ENCODE measurements at regions not wholly inside any gene's neighbourhood (a gene's known extent, or its start where the extent isn't known, plus 50 kb on each side); places are given as distances from the start of the nearest gene placed in this dataset.

DNA sequence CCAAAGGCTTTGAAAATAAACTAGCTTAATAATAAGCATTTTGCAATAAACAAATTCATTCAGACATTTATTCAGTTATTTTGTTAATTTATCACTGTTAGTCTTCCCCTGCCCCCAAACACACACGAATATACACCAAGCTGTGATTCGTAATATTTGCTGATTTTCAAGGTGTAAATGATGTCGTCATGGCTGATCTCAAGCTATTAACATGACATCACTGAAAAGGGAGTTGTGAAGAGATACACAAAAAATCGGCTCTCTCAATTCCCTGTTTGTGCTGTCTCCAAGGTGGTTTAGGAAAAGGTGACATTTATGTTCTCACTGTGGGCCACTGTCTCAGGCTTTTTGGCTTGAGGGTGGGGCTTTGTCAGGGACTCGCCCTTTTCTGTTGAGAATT lies 413.3 kb downstream of the CDH9 start:
- H3K27me3 Mint-ChIP-seq = no peaks in the 10 kb centered on the region
- no peak overlapping the region for H3K4me3 Mint-ChIP-seq
- ATAC-seq (no peak), DNase-seq (no peak)
- H3K9me3 Mint-ChIP-seq = no peaks in the 10 kb centered on the region
- no peaks in the 10 kb centered on the region for H3K4me1 Mint-ChIP-seq
- H3K27ac Mint-ChIP-seq = no peak overlapping the region

DNA sequence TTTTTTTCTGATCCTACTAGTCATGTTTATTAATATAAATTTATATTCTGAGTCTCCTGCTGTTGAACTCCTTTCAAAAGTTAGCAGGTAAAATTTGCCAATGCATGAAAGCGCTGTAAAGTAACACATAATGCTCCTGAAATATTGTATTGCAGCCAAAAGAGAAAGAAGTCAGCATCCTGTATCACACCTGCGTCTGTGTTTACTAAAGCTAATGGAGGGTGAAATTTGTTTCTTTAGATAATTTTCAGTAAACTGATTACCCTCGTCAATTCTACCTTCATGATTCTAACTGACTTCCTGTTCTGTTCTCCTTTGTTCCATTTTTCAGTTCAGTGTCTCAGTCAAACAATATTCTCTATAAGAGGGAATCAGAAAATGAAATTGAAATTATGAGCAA lies 415.4 kb downstream of the CDH9 start:
- no peaks in the 10 kb centered on the region for H3K9me3 Mint-ChIP-seq
- no peak overlapping the region for H3K27ac Mint-ChIP-seq
- no peaks in the 10 kb centered on the region for H3K27me3 Mint-ChIP-seq
- no peak for ATAC-seq
- H3K4me1 Mint-ChIP-seq = no peaks in the 10 kb centered on the region
- no peak for DNase-seq
- H3K4me3 Mint-ChIP-seq = no peak overlapping the region

DNA sequence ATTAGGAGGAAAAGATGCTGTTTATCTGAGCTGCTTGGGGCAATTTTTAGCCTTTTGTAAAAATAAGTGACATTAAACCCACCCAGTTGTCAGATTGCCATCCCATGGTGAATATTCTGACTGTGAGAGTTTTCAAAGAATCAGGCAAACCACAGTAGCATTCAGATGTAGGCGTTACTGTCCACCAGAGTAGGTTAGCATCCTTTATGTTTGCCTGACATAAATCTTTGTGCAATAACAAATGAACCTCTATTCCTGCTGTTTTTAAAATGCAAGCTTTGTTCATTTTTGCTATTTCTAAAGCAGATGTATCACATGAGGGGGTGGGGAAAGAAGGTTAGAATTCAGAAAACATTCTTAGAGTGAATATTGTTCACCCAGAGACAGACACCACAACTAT lies 427.8 kb downstream of the CDH9 start:
- Mint-ChIP-seq H3K9me3 (peaks cover 8 to 18% of the 10 kb centered on the region in 2 donors), H3K4me1 (no peaks in the 10 kb centered on the region), H3K27me3 (no peaks in the 10 kb centered on the region), H3K4me3 (no peak overlapping the region), H3K27ac (no peak overlapping the region)
- no peak for DNase-seq
- no peak for ATAC-seq

GRCh38 chr5:26601563-26601962 lies 436.8 kb downstream of the CDH9 start:
- H3K4me3 Mint-ChIP-seq = no peak overlapping the region
- no peak for ATAC-seq
- no peak for DNase-seq
- no peaks in the 10 kb centered on the region for H3K4me1 Mint-ChIP-seq
- H3K27me3 Mint-ChIP-seq = no peaks in the 10 kb centered on the region
- H3K9me3 Mint-ChIP-seq = peaks cover 0 to 13% of the 10 kb centered on the region in 2 donors
- no peak overlapping the region for H3K27ac Mint-ChIP-seq

GRCh38 chr5:26582350-26583045 lies 455.9 kb downstream of the CDH9 start:
- Mint-ChIP-seq H3K9me3 (peaks cover 10 to 21% of the 10 kb centered on the region in 2 donors), H3K27ac (no peak overlapping the region), H3K4me1 (no peaks in the 10 kb centered on the region), H3K4me3 (no peak overlapping the region), H3K27me3 (no peaks in the 10 kb centered on the region)
- no peak for ATAC-seq
- DNase-seq = no peak

- no peak for ATAC-seq
- peaks cover 5 to 8% of the 10 kb centered on the region in 2 donors for H3K9me3 Mint-ChIP-seq
- no peaks in the 10 kb centered on the region for H3K4me1 Mint-ChIP-seq
- no peak overlapping the region for H3K4me3 Mint-ChIP-seq
- no peaks in the 10 kb centered on the region for H3K27me3 Mint-ChIP-seq
- no peak overlapping the region for H3K27ac Mint-ChIP-seq
- no peak for DNase-seq
These were observed 458.7 kb downstream of the CDH9 start for GRCh38 chr5:26579712-26580111.

DNA sequence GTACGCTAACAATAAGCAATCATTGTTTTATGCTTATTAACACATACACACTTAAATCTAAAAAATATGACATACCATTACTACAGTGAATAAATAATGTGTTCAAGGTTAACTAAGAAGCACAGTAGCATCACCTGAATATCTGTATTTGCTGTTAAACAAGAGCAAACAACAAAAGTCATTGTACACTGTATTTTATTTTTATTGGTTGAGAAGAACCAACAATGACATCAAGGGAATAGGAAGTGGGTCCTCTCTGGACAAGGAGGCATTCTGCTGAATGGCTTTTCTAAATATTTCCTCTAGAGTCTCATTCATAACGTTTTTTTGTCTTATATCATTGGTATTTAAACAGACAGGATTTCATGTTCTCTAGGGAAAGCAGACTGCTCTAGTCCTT lies 460.4 kb downstream of the CDH9 start:
- Mint-ChIP-seq H3K27me3 (no peaks in the 10 kb centered on the region), H3K4me3 (no peak overlapping the region), H3K27ac (no peak overlapping the region), H3K4me1 (no peaks in the 10 kb centered on the region), H3K9me3 (peaks cover 5 to 8% of the 10 kb centered on the region in 2 donors)
- no peak for DNase-seq
- no peak for ATAC-seq

GRCh38 chr5:26572480-26572879 lies 465.9 kb downstream of the CDH9 start:
- no peak for ATAC-seq
- Mint-ChIP-seq H3K9me3 (no peaks in the 10 kb centered on the region), H3K4me1 (no peaks in the 10 kb centered on the region), H3K4me3 (no peak overlapping the region), H3K27me3 (no peaks in the 10 kb centered on the region), H3K27ac (no peak overlapping the region)
- no peak for DNase-seq

DNA sequence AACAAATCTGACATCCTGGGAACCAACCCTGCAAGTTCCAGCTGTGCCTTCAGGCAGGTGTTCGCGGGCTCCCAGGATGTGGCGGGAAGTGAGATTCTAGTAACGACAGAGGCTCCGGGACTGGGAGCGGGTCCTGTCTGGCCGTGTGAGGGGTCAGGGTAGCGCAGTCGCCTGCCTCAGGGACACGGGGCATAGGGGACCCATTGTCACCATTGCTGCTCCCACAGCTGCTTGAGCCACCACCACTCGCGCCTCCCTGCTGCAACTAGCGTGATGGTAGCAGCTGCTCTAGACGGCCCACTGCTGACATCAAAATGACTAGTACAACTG lies 468.5 kb downstream of the CDH9 start:
- H3K27me3 Mint-ChIP-seq = no peaks in the 10 kb centered on the region
- no peak overlapping the region for H3K4me3 Mint-ChIP-seq
- H3K4me1 Mint-ChIP-seq = no peaks in the 10 kb centered on the region
- peaks cover 9 to 12% of the 10 kb centered on the region in 2 donors for H3K9me3 Mint-ChIP-seq
- DNase-seq (no peak), ATAC-seq (no peak)
- no peak overlapping the region for H3K27ac Mint-ChIP-seq

GRCh38 chr5:26569241-26569928 lies 469.0 kb downstream of the CDH9 start:
- Mint-ChIP-seq H3K4me3 (no peak overlapping the region), H3K9me3 (peaks cover 9 to 13% of the 10 kb centered on the region in 2 donors), H3K27ac (no peak overlapping the region), H3K4me1 (no peaks in the 10 kb centered on the region), H3K27me3 (no peaks in the 10 kb centered on the region)
- no peak for ATAC-seq
- no peak for DNase-seq

GRCh38 chr5:26568316-26568715 lies 470.1 kb downstream of the CDH9 start:
- Mint-ChIP-seq H3K27me3 (no peaks in the 10 kb centered on the region), H3K4me1 (no peaks in the 10 kb centered on the region), H3K4me3 (no peak overlapping the region), H3K27ac (no peak overlapping the region), H3K9me3 (peaks cover 13 to 14% of the 10 kb centered on the region in 2 donors)
- DNase-seq = no peak
- ATAC-seq = no peak

- ATAC-seq = no peak
- H3K4me3 Mint-ChIP-seq = no peak overlapping the region
- peaks cover 13 to 16% of the 10 kb centered on the region in 2 donors for H3K9me3 Mint-ChIP-seq
These were observed 474.4 kb downstream of the CDH9 start for GRCh38 chr5:26563979-26564378.

DNA sequence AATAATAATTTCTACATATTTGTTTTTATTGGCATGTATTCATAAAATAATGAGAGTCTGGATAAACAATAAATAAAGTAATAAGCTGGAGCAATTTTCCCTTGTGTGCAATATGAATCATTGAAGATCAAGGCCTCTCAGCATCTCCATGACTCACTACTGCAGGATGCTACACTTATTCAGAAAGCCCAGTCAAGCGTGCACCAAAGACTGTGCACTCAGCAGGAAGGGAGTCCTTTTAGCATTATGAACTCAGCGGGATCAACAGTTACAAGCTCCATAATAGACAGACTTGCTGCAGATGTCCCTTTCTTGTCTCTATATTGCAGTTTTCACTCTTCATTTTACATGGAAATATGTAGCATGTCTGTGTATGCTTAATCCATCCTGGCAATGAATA lies 485.3 kb downstream of the CDH9 start:
- Mint-ChIP-seq H3K27me3 (no peaks in the 10 kb centered on the region), H3K9me3 (peaks cover 6 to 12% of the 10 kb centered on the region in 2 donors), H3K4me3 (no peak overlapping the region), H3K4me1 (no peaks in the 10 kb centered on the region), H3K27ac (no peak overlapping the region)
- ATAC-seq = no peak
- no peak for DNase-seq

More at GRCh38 chr5:26563979-26564378, 474.4 kb downstream of the CDH9 start:
- H3K27me3 Mint-ChIP-seq = no peaks in the 10 kb centered on the region
- DNase-seq = no peak
- no peaks in the 10 kb centered on the region for H3K4me1 Mint-ChIP-seq
- H3K27ac Mint-ChIP-seq = no peak overlapping the region

GRCh38 chr5:26543987-26544386 lies 494.4 kb downstream of the CDH9 start:
- Mint-ChIP-seq H3K9me3 (peaks cover 22 to 35% of the 10 kb centered on the region in 2 donors), H3K4me3 (no peak overlapping the region), H3K27ac (no peak overlapping the region), H3K4me1 (no peaks in the 10 kb centered on the region), H3K27me3 (no peaks in the 10 kb centered on the region)
- DNase-seq = no peak
- ATAC-seq = no peak

- Mint-ChIP-seq H3K4me3 (no peak overlapping the region), H3K27me3 (no peaks in the 10 kb centered on the region), H3K4me1 (no peaks in the 10 kb centered on the region), H3K9me3 (peaks cover 13 to 25% of the 10 kb centered on the region in 2 donors), H3K27ac (no peak overlapping the region)
- DNase-seq (no peak), ATAC-seq (no peak)
These were observed 500.2 kb downstream of the CDH9 start for GRCh38 chr5:26538226-26538625.

GRCh38 chr5:26535215-26535614 lies 503.2 kb downstream of the CDH9 start:
- DNase-seq (no peak), ATAC-seq (no peak)
- H3K4me1 Mint-ChIP-seq = no peaks in the 10 kb centered on the region
- no peak overlapping the region for H3K27ac Mint-ChIP-seq
- H3K27me3 Mint-ChIP-seq = no peaks in the 10 kb centered on the region
- peaks cover 4 to 13% of the 10 kb centered on the region in 2 donors for H3K9me3 Mint-ChIP-seq
- H3K4me3 Mint-ChIP-seq = no peak overlapping the region

GRCh38 chr5:26530305-26530704 lies 508.1 kb downstream of the CDH9 start:
- H3K4me3 Mint-ChIP-seq = no peak overlapping the region
- ATAC-seq (no peak), DNase-seq (no peak)
- no peaks in the 10 kb centered on the region for H3K4me1 Mint-ChIP-seq
- no peak overlapping the region for H3K27ac Mint-ChIP-seq
- no peaks in the 10 kb centered on the region for H3K27me3 Mint-ChIP-seq
- peaks cover under 1 to 3% of the 10 kb centered on the region in 2 donors for H3K9me3 Mint-ChIP-seq
